CD4-positive, alpha-beta T cell treated with Interleukin-21 for 1 hour (primary cell): ENCODE measurements at regions not wholly inside any gene's neighbourhood (a gene's known extent, or its start where the extent isn't known, plus 50 kb on each side); places are given as distances from the start of the nearest gene placed in this dataset.
A peak's percentile ranks its signal among the peaks of the same experiment; 100 is the strongest.

Source experiments
- DNase-seq: peaks from one replicate; pipeline ENCODE4 v3.0.0-alpha.2; 2020

DNA sequence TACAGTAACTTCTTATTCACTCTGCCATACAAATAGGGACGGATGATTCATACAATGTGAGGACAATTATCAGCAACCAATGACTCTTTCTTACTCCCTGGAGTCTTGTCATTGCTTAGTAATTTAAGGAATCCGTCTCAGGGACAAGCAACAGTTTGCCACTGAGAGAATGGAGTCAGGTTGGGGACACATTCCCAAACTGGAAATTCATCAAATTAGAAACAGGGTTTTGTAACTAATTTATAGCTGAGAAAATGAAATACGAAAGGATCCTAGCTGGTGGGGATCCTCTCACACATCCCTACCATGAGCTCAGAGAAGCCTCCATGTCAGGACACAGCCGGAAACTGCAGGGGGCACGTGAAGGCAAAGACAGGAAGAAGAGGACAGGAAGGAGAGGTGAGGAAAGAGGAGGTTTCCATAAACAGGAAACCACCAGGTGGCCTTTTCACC is 50.4 kb upstream of the KDR start:
- DNase-seq, result no peak

DNA sequence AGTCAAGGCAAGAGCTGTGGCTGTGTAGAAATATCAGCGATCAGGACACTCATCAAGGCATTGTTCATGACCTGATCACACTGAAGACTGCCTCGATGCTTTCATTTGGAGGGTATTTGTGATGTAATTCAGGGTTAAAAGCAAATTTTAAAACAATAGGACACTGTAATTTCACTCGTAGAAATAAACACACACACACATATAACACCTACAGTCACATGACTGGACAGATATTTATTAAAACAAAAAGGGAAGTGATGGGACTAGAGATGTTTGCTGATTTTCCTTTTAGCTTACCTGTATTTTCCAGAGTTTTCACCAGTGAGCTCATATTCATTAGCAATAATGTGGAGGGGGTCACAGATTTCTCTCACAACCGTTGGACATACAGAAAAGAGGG is 51.1 kb upstream of the KDR start:
- no peak for DNase-seq

DNA sequence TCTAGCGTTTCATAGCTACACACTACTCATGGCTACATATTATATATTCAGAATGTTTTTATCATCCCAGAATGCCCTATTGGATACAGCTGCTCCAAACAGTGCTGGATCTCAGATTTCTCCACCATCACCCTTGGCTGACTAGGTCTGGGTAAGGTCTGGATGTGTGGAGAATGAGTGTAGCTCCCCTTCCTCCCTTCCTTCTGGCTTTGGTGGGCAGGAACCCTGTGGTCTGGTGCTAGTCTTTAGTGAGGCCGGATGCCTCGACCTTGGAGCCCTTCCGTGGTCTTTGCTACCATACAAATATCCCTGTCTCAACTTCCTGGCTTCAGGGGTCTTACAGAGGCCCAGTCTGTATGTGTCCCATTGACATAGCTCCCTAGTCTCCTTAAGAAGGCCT is 52.1 kb upstream of the KDR start:
- DNase-seq, result no peak

DNA sequence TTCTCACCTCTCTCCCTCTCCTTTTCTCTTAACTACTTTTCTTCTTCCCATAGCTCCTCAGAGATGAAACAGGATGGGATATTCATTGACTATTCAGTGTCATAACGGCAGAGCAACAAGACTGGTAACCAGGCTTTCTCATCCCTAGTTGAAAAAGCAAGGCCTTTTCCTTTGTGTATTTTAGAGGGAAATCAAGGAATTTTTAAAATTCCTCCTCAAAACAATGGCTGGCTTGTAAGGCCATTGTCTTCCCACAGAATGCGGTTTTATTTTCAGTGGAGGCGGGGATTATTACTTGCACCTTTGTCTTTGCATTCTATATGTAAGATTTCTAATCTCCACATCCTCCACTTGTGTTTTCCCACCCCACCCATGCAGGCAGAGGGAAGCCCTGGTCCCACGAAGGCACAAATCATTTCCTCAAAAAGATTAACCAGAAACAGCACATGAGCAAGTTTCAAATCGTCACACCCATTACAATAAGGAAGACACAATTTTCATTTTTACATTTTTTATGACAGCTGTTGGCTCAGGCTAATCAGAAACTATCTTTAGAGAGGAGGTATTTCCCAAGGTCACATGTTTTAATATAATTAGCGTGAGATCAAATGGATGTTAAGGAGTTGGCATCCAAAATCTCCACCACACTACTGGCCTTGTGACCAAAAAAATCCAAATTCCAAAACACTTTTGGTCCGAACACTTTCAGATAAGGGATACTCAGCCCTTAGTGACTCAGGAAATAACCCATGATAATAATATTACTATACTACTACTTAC is 53.0 kb upstream of the KDR start:
- no peak for DNase-seq

DNA sequence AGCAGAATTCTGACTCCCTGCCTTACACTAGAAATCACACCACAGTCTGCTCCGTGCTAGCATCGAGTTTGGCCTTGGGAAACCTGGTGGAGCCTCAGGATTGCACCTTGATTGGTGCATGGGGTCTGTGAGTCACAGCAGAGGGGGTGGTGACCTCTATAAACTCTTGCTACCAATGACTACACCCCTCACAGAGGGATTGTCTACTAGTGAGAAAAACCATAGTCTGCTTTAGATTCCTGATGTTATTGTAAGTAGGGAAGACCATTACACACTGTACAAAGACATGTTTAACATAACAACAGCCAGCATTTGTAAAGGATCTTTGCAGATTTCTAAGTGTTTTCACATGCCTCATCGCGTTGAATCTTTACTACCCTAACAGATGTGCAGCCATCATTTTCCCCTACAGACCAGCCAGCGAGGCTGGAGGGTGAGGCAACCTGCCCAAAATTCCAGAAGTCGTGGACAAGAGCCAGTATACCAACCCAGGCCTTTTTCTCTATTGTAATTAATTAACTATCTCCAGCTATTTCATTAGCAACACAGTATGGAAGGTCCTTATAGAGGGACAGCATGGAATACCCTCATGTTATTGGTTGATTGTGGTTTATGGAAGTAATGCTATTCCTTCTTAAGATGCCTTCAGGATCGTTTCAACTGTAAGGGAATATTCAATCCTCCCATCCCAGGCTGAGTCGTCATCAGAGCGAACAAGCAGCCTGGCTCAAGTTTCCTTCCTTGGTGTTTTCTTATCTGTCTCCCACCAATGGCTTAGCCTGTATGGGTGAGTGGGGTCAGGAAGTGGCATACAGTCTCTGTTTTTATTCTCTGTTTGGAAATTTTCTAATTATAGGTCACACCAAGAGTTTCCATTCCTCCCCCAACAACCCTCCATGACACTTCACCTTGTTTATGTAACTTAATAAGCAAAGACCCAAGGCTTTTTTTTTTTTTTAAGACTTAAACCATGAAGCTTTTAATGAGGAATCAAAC is 55.9 kb upstream of the KDR start:
- no peak for DNase-seq

GRCh38 chr4:55183926-55184599 is 58.7 kb upstream of the KDR start:
- no peak for DNase-seq

- DNase-seq, result peak; percentile 30
Observed at GRCh38 chr4:55184600-55185523, 59.5 kb upstream of the KDR start.

- DNase-seq, result no peak
Observed at GRCh38 chr4:55186123-55186522, 60.7 kb upstream of the KDR start.

DNA sequence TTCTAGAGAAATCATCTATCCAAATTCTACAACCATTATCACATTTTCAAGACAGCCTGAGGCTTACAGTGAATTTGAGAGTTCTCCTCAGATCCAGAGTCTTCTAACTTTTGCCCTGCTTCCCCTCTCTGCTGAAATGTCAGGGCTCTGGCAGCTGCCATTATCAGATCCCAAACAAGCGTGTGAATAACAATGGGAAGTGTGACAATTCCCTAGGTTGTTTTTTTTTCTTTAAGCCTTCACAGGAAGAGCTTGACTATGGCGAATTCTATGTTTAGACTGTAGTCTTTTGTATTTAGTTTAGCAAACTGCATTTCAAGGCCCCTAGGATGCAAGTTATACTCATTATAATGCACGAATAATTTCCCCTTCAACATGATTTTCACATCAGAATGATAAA is 61.3 kb upstream of the KDR start:
- no peak for DNase-seq

DNA sequence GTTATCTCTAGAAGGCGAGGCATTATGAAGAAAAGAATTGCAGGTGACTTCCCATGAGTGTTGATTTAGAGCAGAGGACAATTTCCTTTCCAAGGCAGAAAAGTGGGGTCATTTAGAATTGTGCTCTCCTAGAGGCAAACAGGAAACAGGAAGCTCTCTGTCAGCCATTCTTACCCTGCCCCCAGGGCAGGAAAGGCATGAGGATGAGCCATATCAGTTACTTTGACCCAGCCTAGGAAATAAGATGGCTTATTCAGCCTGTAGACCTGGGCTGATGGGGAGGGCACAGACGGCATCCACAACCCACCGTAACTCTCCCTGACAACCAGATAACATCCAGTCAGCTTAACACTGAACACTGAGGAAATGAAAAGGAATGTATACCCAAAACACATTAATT is 88.8 kb upstream of the KDR start:
- no peak for DNase-seq

DNA sequence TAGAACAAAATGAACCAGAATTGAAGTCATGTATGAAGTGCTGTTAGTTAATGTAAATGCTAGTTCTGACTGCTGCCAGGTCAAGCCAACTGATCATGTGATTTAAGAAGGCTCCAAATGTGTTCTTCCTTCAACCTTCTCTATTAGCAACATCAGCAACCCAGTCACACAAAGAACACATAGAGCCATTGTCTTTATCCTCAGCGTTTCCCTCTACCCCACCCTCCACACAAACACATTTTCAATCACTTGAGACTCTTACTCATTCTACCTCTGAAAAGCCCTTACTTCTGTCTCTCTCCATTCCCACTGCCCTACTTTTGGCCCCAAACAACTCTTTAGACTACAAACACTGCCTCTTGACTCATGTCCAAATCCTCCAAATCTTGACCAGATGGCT is 89.7 kb upstream of the KDR start:
- no peak for DNase-seq

GRCh38 chr4:55216863-55217635 is 91.7 kb upstream of the KDR start:
- DNase-seq, result no peak

DNA sequence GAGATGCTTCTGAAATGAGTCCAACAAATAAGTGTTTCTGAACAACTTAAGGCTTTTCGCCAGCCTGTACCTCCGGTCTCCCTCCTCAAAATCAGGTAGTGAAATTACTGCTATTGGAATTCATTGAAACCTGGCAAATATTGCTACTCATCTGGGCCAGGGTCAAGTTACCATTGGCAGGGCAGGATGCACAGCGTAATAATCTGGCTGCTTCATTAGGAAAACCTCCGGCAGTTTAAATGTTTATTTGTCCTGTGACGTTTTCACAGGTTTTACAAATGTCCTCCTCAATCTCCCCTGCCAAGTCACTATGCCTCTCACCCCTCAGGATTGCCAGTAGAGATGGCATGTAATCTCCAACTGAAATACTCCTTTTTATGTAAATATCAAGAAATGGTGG is 92.6 kb upstream of the KDR start:
- DNase-seq, result no peak

DNA sequence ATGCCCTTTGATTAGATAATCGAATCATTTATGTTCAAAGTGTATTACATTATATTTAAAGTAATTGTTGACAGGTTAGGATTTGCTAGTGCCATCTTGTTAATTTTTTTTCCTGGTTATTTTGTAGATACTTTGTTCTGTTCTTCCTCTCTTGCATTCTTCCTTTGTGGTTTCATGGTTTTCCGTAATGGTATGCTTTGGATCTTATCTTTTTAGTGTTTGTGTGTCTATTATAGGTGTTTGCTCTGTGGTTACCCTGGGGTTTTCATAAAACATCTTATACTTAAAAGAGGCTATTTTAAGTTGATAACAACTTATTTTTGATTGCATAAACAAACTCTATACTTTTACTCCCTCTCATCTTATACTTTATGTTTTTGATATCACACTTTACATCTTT is 108.2 kb upstream of the SRD5A3 start:
- DNase-seq, result no peak

DNA sequence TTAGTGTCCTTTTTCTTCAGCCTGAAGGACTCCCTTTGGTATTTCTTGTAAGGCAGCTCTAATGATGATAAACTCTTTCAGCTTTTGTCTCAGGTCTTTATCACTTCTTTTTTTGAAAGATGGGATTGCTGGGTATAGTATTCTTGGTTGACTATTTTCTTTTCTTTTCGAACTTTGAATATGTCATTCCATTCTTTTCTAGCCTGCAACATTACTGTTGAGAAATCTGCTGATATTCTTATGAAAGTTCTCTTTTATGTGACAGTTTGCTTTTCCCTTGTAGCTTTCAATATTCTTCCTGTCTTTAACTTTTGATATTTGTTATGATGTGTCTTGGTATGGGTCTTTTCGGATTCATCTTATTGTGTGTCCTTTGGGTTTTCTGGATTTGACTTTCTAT is 107.6 kb upstream of the SRD5A3 start:
- no peak for DNase-seq

DNA sequence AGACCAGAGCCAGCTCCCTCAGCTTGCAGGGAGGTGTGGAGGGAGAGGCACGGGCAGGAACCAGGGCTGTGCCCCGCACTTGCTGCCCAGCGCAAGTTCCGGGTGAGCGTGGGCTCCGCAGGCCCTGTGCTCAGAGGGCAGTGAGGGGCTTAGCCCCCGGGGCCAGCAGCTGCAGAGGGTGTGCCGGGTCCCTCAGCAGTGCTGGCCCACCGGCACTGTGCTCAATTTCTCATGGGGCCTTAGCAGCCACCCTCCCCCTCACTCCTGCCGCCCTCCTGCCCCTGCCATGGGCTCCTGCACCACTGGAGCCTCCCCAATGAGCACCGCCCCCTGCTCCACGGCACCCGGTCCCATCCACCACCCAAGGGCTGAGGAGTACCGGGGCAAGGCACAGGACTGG is 104.6 kb upstream of the SRD5A3 start:
- DNase-seq, result no peak

GRCh38 chr4:55242506-55242905 is 103.5 kb upstream of the SRD5A3 start:
- DNase-seq, result no peak

DNA sequence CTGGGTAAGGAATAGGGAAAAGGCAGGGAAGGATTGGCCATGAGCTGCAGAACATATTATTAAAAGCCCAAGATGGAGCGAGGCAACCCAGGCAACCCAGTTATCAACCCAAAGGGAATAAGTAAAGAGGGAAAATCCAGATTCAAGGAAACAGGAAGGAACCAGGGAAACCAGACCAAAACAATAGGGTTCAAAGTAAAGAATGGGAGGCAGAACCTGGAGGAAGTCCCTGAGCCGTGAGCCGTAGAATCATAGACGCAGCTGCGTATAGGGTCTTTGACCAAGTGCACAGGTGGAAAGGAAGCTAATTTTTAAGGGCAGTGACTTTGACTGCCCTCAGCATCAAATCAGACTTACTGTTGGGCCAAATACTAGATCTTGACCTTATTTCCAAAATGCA is 98.5 kb upstream of the SRD5A3 start:
- no peak for DNase-seq

DNA sequence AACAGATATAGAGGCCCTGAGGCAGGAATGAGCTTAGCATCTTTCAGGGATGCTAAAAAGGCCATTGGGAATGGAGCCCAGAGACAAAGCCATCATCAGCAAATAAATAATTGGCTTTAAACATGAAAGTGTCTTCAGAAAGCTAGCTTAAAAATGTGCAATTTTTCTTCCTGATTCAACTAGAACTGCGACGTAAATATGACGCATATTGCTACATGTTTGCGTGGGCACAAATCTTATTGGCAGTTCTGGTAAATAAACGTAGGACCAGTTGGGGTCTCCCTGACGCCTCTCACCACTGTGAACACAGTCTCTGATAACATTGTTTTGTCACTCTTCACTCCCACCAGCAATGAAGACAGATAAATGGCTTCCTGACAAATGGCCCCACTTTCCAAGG is 97.3 kb upstream of the SRD5A3 start:
- no peak for DNase-seq

- no peak for DNase-seq
Observed at GRCh38 chr4:55249476-55249875, 96.6 kb upstream of the SRD5A3 start.

DNA sequence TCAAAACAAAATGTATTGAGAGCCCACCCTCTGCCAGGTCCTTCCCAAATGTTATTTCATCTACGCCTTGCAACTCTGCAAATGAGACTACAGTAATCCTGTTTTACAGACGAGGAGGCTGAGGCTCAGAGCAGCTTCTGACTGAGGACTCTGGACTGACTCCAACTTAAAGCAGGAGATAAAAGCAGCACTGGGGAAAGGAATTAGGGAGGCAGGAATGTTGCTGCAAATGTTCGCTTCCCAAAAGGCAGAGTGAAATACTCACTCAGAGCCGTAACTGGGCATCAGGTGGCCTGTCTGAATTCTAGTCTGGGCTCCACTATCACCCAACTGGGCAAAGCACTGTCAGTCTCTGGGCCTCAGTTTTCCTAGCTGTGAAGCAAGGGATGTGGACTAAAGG is 94.7 kb upstream of the SRD5A3 start:
- no peak for DNase-seq

DNA sequence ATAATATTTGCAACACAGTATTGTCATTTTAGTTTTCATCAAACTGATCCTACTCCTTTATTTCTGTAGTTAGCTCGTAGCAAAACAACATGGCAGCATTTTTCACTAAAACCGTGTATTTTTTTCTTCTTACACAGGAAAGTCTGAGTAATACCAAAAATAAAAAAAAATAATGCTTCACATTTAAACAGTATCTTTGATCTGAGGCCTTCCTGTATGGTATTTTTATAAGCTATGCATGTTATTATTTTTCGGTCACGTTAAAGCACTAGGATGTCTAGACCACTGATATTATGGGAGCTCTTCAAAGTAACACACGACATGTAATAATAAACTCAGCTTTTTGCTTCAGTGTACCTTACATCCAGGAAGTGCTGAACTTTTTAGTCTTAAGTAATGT is 94.1 kb upstream of the SRD5A3 start:
- no peak for DNase-seq
